SK-N-SH treated with all-trans-retinoic acid at 6 μM for 48 hours (cell line): ENCODE measurements at regions not wholly inside any gene's neighbourhood (a gene's known extent, or its start where the extent isn't known, plus 50 kb on each side); places are given as distances from the start of the nearest gene placed in this dataset.

Source experiments
- ATAC-seq: fragments of 200-7000 bp; cut with Tn5 transposase; 3 replicates; pipeline ENCODE4 v1.9.1; 2020; ENCODE audit warnings: mild to moderate bottlenecking, moderate library complexity
- ARNTL ChIP-seq: fragments of 450-650 bp; formaldehyde crosslinking; IDR thresholded peaks from 2 replicates; pipeline ENCODE4 v1.5.0; 2020; ENCODE audit warnings: low read depth, mild to moderate bottlenecking, moderate library complexity, borderline replicate concordance
- BACH2 ChIP-seq: fragments of 250-450 bp; sonication (Bioruptor Pico); IDR thresholded peaks from 2 replicates; pipeline ENCODE4 v1.9.0; 2021; ENCODE audit warnings: mild to moderate bottlenecking, borderline replicate concordance
- CSDC2 ChIP-seq: fragments of 250-450 bp; sonication (Bioruptor Pico); IDR thresholded peaks from 2 replicates; pipeline ENCODE4 v1.5.0; 2020; ENCODE audit warnings: mild to moderate bottlenecking, moderate library complexity
- ESRRG ChIP-seq: fragments of 250-450 bp; sonication (Bioruptor Pico); IDR thresholded peaks from 2 replicates; pipeline ENCODE4 v1.6.1; 2021; ENCODE audit warnings: mild to moderate bottlenecking
- GLIS3 ChIP-seq: fragments of 250-450 bp; sonication (Bioruptor Pico); IDR thresholded peaks from 2 replicates; pipeline ENCODE4 v1.5.0; 2020; ENCODE audit warnings: mild to moderate bottlenecking, moderate library complexity
- ISL1 ChIP-seq: fragments of 250-450 bp; sonication (Bioruptor Pico); IDR thresholded peaks from 2 replicates; pipeline ENCODE4 v2.1.2; 2022; ENCODE audit warnings: mild to moderate bottlenecking, moderate library complexity
- PATZ1 ChIP-seq: fragments of 250-450 bp; sonication (Bioruptor Pico); IDR thresholded peaks from 2 replicates; pipeline ENCODE4 v1.8.0; 2020; ENCODE audit warnings: mild to moderate bottlenecking, moderate library complexity, borderline replicate concordance
- POU6F1 ChIP-seq: fragments of 250-450 bp; sonication (Bioruptor Pico); IDR thresholded peaks from 2 replicates; pipeline ENCODE4 v1.8.0; 2021; ENCODE audit warnings: low read depth, mild to moderate bottlenecking, moderate library complexity, borderline replicate concordance
- PPARA ChIP-seq: fragments of 250-450 bp; sonication (Bioruptor Pico); IDR thresholded peaks from 2 replicates; pipeline ENCODE4 v1.5.0; 2020; ENCODE audit warnings: mild to moderate bottlenecking, borderline replicate concordance
- RARB ChIP-seq: fragments of 250-450 bp; sonication (Bioruptor Pico); IDR thresholded peaks from 2 replicates; pipeline ENCODE4 v1.8.0; 2021; ENCODE audit warnings: mild to moderate bottlenecking, moderate library complexity
- SNAI2 ChIP-seq: fragments of 250-450 bp; sonication (Bioruptor Pico); IDR thresholded peaks from 2 replicates; pipeline ENCODE4 v1.5.0; 2020; ENCODE audit warnings: mild to moderate bottlenecking, moderate library complexity
- TCF4 ChIP-seq: fragments of 250-450 bp; sonication (Bioruptor Pico); IDR thresholded peaks from 2 replicates; pipeline ENCODE4 v1.8.0; 2021; ENCODE audit warnings: mild to moderate bottlenecking, moderate library complexity, borderline replicate concordance
- TOX ChIP-seq: fragments of 250-450 bp; sonication (Bioruptor Pico); IDR thresholded peaks from 2 replicates; pipeline ENCODE4 v1.8.0; 2021; ENCODE audit warnings: mild to moderate bottlenecking, moderate library complexity, borderline replicate concordance
- ZC3H10 ChIP-seq: fragments of 250-450 bp; sonication (Bioruptor Pico); IDR thresholded peaks from 2 replicates; pipeline ENCODE4 v1.5.1; 2021; ENCODE audit warnings: mild to moderate bottlenecking, moderate library complexity
- ZFP30 ChIP-seq: fragments of 450-650 bp; formaldehyde crosslinking; IDR thresholded peaks from 2 replicates; pipeline ENCODE4 v1.5.0; 2022; ENCODE audit warnings: mild to moderate bottlenecking, moderate library complexity
- ZNF565 ChIP-seq: fragments of 450-650 bp; formaldehyde crosslinking; conservative IDR thresholded peaks from 2 replicates; pipeline ENCODE4 v1.5.0; 2020; ENCODE audit warnings: low read depth, mild to moderate bottlenecking, moderate library complexity
- ZNF70 ChIP-seq: fragments of 450-650 bp; formaldehyde crosslinking; IDR thresholded peaks from 2 replicates; pipeline ENCODE4 v1.5.0; 2020; ENCODE audit warnings: mild to moderate bottlenecking, moderate library complexity
- ZNF8 ChIP-seq: fragments of 450-650 bp; formaldehyde crosslinking; IDR thresholded peaks from 2 replicates; pipeline ENCODE4 v1.5.0; 2020; ENCODE audit warnings: mild to moderate bottlenecking, moderate library complexity
- TF ChIP-seq, protein P1 (sequence below): fragments of 250-450 bp; sonication (Bioruptor Pico); IDR thresholded peaks from 2 replicates; pipeline ENCODE4 v1.5.0; 2020; ENCODE audit warnings: mild to moderate bottlenecking, moderate library complexity
- TF ChIP-seq, protein P2 (sequence below): fragments of 250-450 bp; sonication (Bioruptor Pico); IDR thresholded peaks from 2 replicates; pipeline ENCODE4 v1.5.1; 2020; ENCODE audit warnings: low read depth, mild to moderate bottlenecking, moderate library complexity
- TF ChIP-seq, protein P3 (sequence below): fragments of 250-450 bp; sonication (Bioruptor Pico); IDR thresholded peaks from 2 replicates; pipeline ENCODE4 v1.5.1; 2021; ENCODE audit warnings: mild to moderate bottlenecking, moderate library complexity

GRCh38 chr12:92078167-92079053, 67.2 kb downstream of the BTG1 start:
- TF ChIP-seq, protein P1, sequence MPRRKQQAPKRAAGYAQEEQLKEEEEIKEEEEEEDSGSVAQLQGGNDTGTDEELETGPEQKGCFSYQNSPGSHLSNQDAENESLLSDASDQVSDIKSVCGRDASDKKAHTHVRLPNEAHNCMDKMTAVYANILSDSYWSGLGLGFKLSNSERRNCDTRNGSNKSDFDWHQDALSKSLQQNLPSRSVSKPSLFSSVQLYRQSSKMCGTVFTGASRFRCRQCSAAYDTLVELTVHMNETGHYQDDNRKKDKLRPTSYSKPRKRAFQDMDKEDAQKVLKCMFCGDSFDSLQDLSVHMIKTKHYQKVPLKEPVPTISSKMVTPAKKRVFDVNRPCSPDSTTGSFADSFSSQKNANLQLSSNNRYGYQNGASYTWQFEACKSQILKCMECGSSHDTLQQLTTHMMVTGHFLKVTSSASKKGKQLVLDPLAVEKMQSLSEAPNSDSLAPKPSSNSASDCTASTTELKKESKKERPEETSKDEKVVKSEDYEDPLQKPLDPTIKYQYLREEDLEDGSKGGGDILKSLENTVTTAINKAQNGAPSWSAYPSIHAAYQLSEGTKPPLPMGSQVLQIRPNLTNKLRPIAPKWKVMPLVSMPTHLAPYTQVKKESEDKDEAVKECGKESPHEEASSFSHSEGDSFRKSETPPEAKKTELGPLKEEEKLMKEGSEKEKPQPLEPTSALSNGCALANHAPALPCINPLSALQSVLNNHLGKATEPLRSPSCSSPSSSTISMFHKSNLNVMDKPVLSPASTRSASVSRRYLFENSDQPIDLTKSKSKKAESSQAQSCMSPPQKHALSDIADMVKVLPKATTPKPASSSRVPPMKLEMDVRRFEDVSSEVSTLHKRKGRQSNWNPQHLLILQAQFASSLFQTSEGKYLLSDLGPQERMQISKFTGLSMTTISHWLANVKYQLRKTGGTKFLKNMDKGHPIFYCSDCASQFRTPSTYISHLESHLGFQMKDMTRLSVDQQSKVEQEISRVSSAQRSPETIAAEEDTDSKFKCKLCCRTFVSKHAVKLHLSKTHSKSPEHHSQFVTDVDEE (CRISPR knock-in tag): no peak
- TF ChIP-seq RARB (no peak), TOX (CRISPR knock-in tag) (no peak), PPARA (no peak), TCF4 (CRISPR knock-in tag) (no peak), ESRRG (CRISPR knock-in tag) (no peak), ARNTL (CRISPR knock-in tag) (no peak), BACH2 (no peak), ZNF8 (CRISPR knock-in tag) (no peak), ZFP30 (CRISPR knock-in tag) (no peak), ISL1 (CRISPR knock-in tag) (no peak), CSDC2 (CRISPR knock-in tag) (no peak)
- TF ChIP-seq, protein P2, sequence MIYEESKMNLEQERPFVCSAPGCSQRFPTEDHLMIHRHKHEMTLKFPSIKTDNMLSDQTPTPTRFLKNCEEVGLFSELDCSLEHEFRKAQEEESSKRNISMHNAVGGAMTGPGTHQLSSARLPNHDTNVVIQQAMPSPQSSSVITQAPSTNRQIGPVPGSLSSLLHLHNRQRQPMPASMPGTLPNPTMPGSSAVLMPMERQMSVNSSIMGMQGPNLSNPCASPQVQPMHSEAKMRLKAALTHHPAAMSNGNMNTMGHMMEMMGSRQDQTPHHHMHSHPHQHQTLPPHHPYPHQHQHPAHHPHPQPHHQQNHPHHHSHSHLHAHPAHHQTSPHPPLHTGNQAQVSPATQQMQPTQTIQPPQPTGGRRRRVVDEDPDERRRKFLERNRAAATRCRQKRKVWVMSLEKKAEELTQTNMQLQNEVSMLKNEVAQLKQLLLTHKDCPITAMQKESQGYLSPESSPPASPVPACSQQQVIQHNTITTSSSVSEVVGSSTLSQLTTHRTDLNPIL (CRISPR knock-in tag): no peak
- TF ChIP-seq, protein P3, sequence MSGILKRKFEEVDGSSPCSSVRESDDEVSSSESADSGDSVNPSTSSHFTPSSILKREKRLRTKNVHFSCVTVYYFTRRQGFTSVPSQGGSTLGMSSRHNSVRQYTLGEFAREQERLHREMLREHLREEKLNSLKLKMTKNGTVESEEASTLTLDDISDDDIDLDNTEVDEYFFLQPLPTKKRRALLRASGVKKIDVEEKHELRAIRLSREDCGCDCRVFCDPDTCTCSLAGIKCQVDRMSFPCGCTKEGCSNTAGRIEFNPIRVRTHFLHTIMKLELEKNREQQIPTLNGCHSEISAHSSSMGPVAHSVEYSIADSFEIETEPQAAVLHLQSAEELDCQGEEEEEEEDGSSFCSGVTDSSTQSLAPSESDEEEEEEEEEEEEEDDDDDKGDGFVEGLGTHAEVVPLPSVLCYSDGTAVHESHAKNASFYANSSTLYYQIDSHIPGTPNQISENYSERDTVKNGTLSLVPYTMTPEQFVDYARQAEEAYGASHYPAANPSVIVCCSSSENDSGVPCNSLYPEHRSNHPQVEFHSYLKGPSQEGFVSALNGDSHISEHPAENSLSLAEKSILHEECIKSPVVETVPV (CRISPR knock-in tag): no peak
- TF ChIP-seq, all 23 proteins: peak for 0
- ATAC-seq: peak; percentile 63

DNA sequence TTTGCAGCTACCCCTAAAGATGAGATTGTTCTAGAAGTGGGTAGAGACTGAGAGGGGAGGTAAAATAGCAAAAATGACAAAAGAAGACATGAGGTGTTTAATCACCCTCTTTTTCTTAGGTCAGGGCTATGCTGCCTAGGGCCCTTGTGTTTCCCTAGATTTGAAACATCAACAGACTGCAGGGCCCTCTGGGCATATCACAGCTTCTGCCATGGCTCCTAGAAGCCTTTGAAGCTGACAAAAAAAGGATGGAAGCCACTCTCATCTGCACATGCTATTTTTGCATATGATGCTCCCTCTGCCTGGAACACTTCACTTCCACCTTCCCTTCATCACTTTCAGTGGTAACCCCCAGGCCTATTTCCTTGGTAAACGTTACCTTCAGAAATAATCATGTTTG, 68.1 kb downstream of the BTG1 start:
- ATAC-seq: no peak
- no peak for TF ChIP-seq ARNTL (CRISPR knock-in tag)

GRCh38 chr12:92076101-92076500, 69.5 kb downstream of the BTG1 start:
- TF ChIP-seq TOX (CRISPR knock-in tag) (no peak), TCF4 (CRISPR knock-in tag) (no peak), ZNF70 (CRISPR knock-in tag) (no peak), ZNF8 (CRISPR knock-in tag) (no peak), PPARA (no peak), ISL1 (CRISPR knock-in tag) (no peak), CSDC2 (CRISPR knock-in tag) (no peak), ZNF565 (CRISPR knock-in tag) (no peak), RARB (no peak), GLIS3 (no peak), BACH2 (no peak), ZC3H10 (no peak), POU6F1 (no peak), SNAI2 (no peak), PATZ1 (CRISPR knock-in tag) (no peak), ESRRG (CRISPR knock-in tag) (no peak)
- TF ChIP-seq, protein P2 (CRISPR knock-in tag): no peak
- TF ChIP-seq, protein P3 (CRISPR knock-in tag): no peak
- TF ChIP-seq, all 23 proteins: peak for 0
- ATAC-seq: no peak
